D721Med (cell line): ENCODE measurements at regions not wholly inside any gene's neighbourhood (a gene's known extent, or its start where the extent isn't known, plus 50 kb on each side); places are given as distances from the start of the nearest gene placed in this dataset.

ENCODE experiments used
- DNase-seq: peaks from one replicate; pipeline ENCODE4 v3.0.0; 2011; ENCODE audit warnings: low spot score; ENCODE audit not compliant: insufficient read length
- FAIRE-seq: peaks from 2 replicates; lab custom pipeline; 2011; peaks lifted over from hg19 to GRCh38; lab: Jason Lieb, UNC
- CTCF ChIP-seq: IDR thresholded peaks from 2 replicates; pipeline ENCODE4 v1.5.1; 2012; ENCODE audit warnings: mild to moderate bottlenecking, control low read depth; ENCODE audit not compliant: insufficient read depth; ENCODE audit errors: missing control alignments

GRCh38 chr7:69162931-69163670, 435.2 kb upstream of the AUTS2 start:
- FAIRE-seq (no peak), DNase-seq (no peak)
- TF ChIP-seq CTCF: no peak

- DNase-seq (no peak), FAIRE-seq (no peak)
- no peak for TF ChIP-seq CTCF
Measured at GRCh38 chr7:69166979-69167516, 431.2 kb upstream of the AUTS2 start.

GRCh38 chr7:69169386-69169785, 428.9 kb upstream of the AUTS2 start:
- DNase-seq (no peak), FAIRE-seq (no peak)
- no peak for TF ChIP-seq CTCF

- no peak for TF ChIP-seq CTCF
- DNase-seq (no peak), FAIRE-seq (no peak)
Measured at GRCh38 chr7:69172357-69173077, 425.8 kb upstream of the AUTS2 start.

- no peak for DNase-seq
- no peak for TF ChIP-seq CTCF
- FAIRE-seq: no peak
Measured at GRCh38 chr7:69173341-69173740, 424.9 kb upstream of the AUTS2 start.

- TF ChIP-seq CTCF: no peak
- no peak for DNase-seq
- no peak for FAIRE-seq
Measured at GRCh38 chr7:69173846-69174245, 424.4 kb upstream of the AUTS2 start.
